H1 (cell line): ENCODE measurements at regions not wholly inside any gene's neighbourhood (a gene's known extent, or its start where the extent isn't known, plus 50 kb on each side); places are given as distances from the start of the nearest gene placed in this dataset.

Experiments used
- ATF2 ChIP-seq: IDR thresholded peaks from 2 replicates; pipeline ENCODE4 v1.6.1; 2012; ENCODE audit warnings: low read length, inconsistent platforms
- HDAC2 ChIP-seq, 2 experiments: fragments of 300-600 bp in 1 of 2; sonication (generic) in 1 of 2; IDR thresholded peaks; 2 replicates each; pipeline ENCODE4 v1.6.1; 2011 to 2012; ENCODE audit warnings: low read depth in 2 of 2, low read length in 2 of 2, mild to moderate bottlenecking in 2 of 2, moderate library complexity in 2 of 2, borderline replicate concordance in 1 of 2, inconsistent platforms in 1 of 2
- KDM4A ChIP-seq: IDR thresholded peaks from one replicate; pipeline ENCODE4 v1.7.1; 2012; ENCODE audit warnings: low read depth, mild to moderate bottlenecking, moderate library complexity, low read length, inconsistent platforms; ENCODE audit not compliant: severe bottlenecking
- POLR2A ChIP-seq, 2 experiments: IDR thresholded peaks; 1 replicate in 1 of 2; 2 replicates in 1 of 2; pipeline ENCODE4 v1.6.1; 2011; ENCODE audit warnings: low read depth in 2 of 2, low read length in 2 of 2, mild to moderate bottlenecking in 2 of 2; ENCODE audit errors: control extremely low read depth in 1 of 2
- RFX5 ChIP-seq: IDR thresholded peaks from 2 replicates; pipeline ENCODE4 v1.6.1; 2011; ENCODE audit warnings: low read depth, low read length, improper control_type of control experiment, borderline replicate concordance
- RNF2 ChIP-seq: fragments of 200-900, 300-1000 bp; sonication (generic); IDR thresholded peaks from 2 replicates; pipeline ENCODE4 v1.7.1; 2016; ENCODE audit warnings: borderline replicate concordance, low read depth, mild to moderate bottlenecking, antibody characterized with exemption, low read length; ENCODE audit not compliant: poor library complexity, severe bottlenecking; ENCODE audit errors: missing control alignments
- SP1 ChIP-seq: IDR thresholded peaks from 2 replicates; pipeline ENCODE4 v1.6.1; 2011; ENCODE audit warnings: low read depth, low read length
- TF ChIP-seq, protein P1 (sequence below): fragments of 300-600 bp; sonication (generic); IDR thresholded peaks from 2 replicates; pipeline ENCODE4 v1.7.1; 2012; ENCODE audit warnings: low read length, moderate library complexity, mild to moderate bottlenecking, inconsistent platforms; ENCODE audit not compliant: insufficient replicate concordance

GRCh38 chr16:5862103-5862840, 764.7 kb upstream of the EEF2KMT start (continued):
- TF ChIP-seq ATF2: no peak
- no peak for TF ChIP-seq HDAC2 (IDR thresholded peaks at IDR 0.05; ENCODE audit: borderline replicate concordance in 1 of 2, low read depth in 2 of 2, low read length in 2 of 2)
- TF ChIP-seq RNF2: no peak
- TF ChIP-seq RFX5: no peak
- no peak for TF ChIP-seq POLR2A (IDR thresholded peaks at IDR 0.05; ENCODE audit: control extremely low read depth in 1 of 2, low read depth in 2 of 2, low read length in 2 of 2)
- TF ChIP-seq KDM4A: no peak
- TF ChIP-seq SP1: no peak
- TF ChIP-seq, protein P1, sequence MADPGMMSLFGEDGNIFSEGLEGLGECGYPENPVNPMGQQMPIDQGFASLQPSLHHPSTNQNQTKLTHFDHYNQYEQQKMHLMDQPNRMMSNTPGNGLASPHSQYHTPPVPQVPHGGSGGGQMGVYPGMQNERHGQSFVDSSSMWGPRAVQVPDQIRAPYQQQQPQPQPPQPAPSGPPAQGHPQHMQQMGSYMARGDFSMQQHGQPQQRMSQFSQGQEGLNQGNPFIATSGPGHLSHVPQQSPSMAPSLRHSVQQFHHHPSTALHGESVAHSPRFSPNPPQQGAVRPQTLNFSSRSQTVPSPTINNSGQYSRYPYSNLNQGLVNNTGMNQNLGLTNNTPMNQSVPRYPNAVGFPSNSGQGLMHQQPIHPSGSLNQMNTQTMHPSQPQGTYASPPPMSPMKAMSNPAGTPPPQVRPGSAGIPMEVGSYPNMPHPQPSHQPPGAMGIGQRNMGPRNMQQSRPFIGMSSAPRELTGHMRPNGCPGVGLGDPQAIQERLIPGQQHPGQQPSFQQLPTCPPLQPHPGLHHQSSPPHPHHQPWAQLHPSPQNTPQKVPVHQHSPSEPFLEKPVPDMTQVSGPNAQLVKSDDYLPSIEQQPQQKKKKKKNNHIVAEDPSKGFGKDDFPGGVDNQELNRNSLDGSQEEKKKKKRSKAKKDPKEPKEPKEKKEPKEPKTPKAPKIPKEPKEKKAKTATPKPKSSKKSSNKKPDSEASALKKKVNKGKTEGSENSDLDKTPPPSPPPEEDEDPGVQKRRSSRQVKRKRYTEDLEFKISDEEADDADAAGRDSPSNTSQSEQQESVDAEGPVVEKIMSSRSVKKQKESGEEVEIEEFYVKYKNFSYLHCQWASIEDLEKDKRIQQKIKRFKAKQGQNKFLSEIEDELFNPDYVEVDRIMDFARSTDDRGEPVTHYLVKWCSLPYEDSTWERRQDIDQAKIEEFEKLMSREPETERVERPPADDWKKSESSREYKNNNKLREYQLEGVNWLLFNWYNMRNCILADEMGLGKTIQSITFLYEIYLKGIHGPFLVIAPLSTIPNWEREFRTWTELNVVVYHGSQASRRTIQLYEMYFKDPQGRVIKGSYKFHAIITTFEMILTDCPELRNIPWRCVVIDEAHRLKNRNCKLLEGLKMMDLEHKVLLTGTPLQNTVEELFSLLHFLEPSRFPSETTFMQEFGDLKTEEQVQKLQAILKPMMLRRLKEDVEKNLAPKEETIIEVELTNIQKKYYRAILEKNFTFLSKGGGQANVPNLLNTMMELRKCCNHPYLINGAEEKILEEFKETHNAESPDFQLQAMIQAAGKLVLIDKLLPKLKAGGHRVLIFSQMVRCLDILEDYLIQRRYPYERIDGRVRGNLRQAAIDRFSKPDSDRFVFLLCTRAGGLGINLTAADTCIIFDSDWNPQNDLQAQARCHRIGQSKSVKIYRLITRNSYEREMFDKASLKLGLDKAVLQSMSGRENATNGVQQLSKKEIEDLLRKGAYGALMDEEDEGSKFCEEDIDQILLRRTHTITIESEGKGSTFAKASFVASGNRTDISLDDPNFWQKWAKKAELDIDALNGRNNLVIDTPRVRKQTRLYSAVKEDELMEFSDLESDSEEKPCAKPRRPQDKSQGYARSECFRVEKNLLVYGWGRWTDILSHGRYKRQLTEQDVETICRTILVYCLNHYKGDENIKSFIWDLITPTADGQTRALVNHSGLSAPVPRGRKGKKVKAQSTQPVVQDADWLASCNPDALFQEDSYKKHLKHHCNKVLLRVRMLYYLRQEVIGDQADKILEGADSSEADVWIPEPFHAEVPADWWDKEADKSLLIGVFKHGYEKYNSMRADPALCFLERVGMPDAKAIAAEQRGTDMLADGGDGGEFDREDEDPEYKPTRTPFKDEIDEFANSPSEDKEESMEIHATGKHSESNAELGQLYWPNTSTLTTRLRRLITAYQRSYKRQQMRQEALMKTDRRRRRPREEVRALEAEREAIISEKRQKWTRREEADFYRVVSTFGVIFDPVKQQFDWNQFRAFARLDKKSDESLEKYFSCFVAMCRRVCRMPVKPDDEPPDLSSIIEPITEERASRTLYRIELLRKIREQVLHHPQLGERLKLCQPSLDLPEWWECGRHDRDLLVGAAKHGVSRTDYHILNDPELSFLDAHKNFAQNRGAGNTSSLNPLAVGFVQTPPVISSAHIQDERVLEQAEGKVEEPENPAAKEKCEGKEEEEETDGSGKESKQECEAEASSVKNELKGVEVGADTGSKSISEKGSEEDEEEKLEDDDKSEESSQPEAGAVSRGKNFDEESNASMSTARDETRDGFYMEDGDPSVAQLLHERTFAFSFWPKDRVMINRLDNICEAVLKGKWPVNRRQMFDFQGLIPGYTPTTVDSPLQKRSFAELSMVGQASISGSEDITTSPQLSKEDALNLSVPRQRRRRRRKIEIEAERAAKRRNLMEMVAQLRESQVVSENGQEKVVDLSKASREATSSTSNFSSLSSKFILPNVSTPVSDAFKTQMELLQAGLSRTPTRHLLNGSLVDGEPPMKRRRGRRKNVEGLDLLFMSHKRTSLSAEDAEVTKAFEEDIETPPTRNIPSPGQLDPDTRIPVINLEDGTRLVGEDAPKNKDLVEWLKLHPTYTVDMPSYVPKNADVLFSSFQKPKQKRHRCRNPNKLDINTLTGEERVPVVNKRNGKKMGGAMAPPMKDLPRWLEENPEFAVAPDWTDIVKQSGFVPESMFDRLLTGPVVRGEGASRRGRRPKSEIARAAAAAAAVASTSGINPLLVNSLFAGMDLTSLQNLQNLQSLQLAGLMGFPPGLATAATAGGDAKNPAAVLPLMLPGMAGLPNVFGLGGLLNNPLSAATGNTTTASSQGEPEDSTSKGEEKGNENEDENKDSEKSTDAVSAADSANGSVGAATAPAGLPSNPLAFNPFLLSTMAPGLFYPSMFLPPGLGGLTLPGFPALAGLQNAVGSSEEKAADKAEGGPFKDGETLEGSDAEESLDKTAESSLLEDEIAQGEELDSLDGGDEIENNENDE: no peak
